ENCODE measurements at regions not wholly inside any gene's neighbourhood (a gene's known extent, or its start where the extent isn't known, plus 50 kb on each side); places are given as distances from the start of the nearest gene placed in this dataset.
"Not testable (repeated sequence)": the region's sequence is repeated elsewhere in the genome, so short reads cannot be mapped to it uniquely, and the experiment has no call there.

DNA sequence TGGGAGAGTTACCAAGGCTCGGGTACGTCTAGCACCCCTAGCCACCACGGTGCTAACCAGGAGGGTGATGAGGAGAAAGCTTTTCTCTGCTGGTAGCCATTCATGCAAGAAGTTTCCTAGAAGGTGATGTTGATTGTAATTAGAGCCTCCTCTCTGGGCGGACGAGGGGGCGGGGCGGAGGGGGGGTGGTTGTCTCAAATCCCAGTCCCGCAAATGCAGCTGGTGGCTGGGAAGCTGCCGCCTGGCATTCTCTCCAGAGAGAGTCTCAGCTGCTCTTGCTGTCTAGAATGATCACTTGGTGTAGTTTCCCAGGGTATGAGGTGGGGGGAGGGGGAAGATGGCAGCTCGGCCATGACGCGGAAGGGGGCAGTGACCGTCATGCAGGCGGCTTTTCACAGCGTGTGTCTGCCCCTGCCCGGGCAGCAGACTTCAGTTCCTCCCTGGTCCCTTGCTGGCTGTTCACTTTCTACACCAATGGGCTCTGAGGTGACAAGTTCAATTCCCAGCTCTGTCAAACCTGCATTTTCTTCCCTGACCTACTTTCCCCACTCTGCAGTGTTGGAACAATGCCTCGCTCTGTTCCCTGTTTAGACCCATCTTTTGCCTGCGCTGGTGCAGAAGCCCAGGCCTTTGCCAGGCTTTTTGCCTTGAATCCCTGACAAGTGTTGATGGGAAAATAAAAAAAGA is 61.5 kb upstream of the KLF7 start:
- Histone ChIP-seq H3K27me3 (ENCODE audit: low read depth, low read length) (no peaks in the 10 kb centered on the region), H3K4me3 (ENCODE audit: low read depth in 1 of 2, low read length in 2 of 2) (peak overlapping the region; percentile 5 to 36), H3K36me3 (ENCODE audit: control insufficient read depth in 1 of 2, insufficient read depth in 2 of 2, low read length in 2 of 2) (no peaks in the 10 kb centered on the region), H3K27ac (ENCODE audit: low read length) (peak overlapping the region; percentile 26), H3K4me1 (ENCODE audit: control insufficient read depth in 1 of 2, insufficient read depth in 2 of 2, low read length in 2 of 2) (peaks cover 4 to 24% of the 10 kb centered on the region in 2 donors), H3K9me3 (ENCODE audit: control insufficient read depth in 1 of 2, low read length in 2 of 2) (no peaks in the 10 kb centered on the region)

DNA sequence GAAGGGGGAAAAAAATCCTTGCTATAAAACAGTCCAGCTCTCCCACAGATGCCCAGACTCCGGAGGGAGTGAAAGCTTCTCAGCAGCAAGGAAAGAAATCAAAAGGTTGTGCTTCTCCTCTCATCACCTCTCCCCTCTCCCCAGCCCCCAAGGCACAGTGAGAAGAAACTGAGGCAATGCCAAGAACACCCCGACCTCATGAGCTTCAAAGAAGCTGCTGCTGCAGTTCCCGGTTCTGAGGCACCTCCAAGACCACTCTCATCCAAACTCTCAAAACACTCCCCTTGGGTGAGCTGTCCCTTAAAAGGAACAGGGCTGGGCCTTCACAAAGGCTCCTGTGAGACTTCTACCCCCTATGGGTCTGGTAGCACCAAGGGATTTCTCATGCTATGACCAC is 62.0 kb upstream of the KLF7 start:
- Histone ChIP-seq H3K9me3 (ENCODE audit: control insufficient read depth in 1 of 2, low read length in 2 of 2) (no peaks in the 10 kb centered on the region), H3K36me3 (ENCODE audit: control insufficient read depth in 1 of 2, insufficient read depth in 2 of 2, low read length in 2 of 2) (no peaks in the 10 kb centered on the region), H3K27ac (ENCODE audit: low read length) (peak overlapping the region; percentile 26), H3K4me3 (ENCODE audit: low read depth in 1 of 2, low read length in 2 of 2) (peak overlapping the region in 1 of 2 donors; percentile 36), H3K4me1 (ENCODE audit: control insufficient read depth in 1 of 2, insufficient read depth in 2 of 2, low read length in 2 of 2) (peaks cover 4 to 24% of the 10 kb centered on the region in 2 donors), H3K27me3 (ENCODE audit: low read depth, low read length) (no peaks in the 10 kb centered on the region)

DNA sequence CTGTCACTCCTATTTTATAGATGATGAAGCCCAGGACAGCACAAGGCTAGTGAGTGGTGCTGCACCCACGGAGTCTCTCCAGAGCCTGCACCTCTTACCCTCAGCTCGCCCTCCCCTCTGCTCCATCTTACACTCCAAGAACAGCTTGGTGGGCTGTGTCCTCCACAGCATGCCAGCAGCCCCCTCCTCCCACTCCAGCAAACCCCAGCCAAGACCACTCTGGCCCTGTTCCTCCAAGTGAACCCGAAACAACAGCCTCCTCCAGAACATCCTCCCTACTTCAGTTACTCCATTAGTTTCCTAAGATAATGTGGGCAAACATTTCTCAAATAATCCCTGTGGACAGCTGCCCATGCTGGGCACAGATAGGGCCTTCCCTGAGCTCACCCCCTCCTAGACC is 62.7 kb upstream of the KLF7 start:
- no peak overlapping the region for H3K4me3 ChIP-seq (ENCODE audit: low read depth in 1 of 2, low read length in 2 of 2)
- H3K27ac ChIP-seq (ENCODE audit: low read length): no peak overlapping the region
- no peaks in the 10 kb centered on the region for H3K9me3 ChIP-seq (ENCODE audit: control insufficient read depth in 1 of 2, low read length in 2 of 2)
- no peaks in the 10 kb centered on the region for H3K36me3 ChIP-seq (ENCODE audit: control insufficient read depth in 1 of 2, insufficient read depth in 2 of 2, low read length in 2 of 2)
- H3K27me3 ChIP-seq (ENCODE audit: low read depth, low read length): no peaks in the 10 kb centered on the region
- peaks cover 4 to 24% of the 10 kb centered on the region in 2 donors for H3K4me1 ChIP-seq (ENCODE audit: control insufficient read depth in 1 of 2, insufficient read depth in 2 of 2, low read length in 2 of 2)

DNA sequence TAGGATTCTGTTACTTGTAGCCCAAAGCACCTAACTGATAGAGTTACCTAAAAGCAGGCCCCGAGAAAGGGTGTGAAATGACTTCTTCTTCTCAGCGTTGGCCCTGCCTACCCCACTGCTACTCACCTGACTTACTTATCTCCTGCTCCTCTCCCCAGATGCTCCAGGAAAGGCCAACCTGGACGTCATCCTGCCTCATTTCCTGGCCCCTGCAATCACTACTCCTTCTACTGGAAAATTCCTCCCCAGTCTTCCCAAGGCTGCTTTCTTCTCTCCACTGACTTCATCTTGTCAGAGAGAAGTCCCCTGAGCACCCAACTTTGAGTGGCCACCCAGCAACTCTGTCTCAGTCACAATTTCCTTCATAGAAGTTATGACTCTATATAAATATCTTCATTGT is 63.4 kb upstream of the KLF7 start:
- Histone ChIP-seq H3K9me3 (ENCODE audit: control insufficient read depth in 1 of 2, low read length in 2 of 2) (no peaks in the 10 kb centered on the region), H3K4me3 (ENCODE audit: low read depth in 1 of 2, low read length in 2 of 2) (no peak overlapping the region), H3K4me1 (ENCODE audit: control insufficient read depth in 1 of 2, insufficient read depth in 2 of 2, low read length in 2 of 2) (peaks cover 4 to 24% of the 10 kb centered on the region in 2 donors), H3K36me3 (ENCODE audit: control insufficient read depth in 1 of 2, insufficient read depth in 2 of 2, low read length in 2 of 2) (no peaks in the 10 kb centered on the region), H3K27me3 (ENCODE audit: low read depth, low read length) (no peaks in the 10 kb centered on the region), H3K27ac (ENCODE audit: low read length) (no peak overlapping the region)

DNA sequence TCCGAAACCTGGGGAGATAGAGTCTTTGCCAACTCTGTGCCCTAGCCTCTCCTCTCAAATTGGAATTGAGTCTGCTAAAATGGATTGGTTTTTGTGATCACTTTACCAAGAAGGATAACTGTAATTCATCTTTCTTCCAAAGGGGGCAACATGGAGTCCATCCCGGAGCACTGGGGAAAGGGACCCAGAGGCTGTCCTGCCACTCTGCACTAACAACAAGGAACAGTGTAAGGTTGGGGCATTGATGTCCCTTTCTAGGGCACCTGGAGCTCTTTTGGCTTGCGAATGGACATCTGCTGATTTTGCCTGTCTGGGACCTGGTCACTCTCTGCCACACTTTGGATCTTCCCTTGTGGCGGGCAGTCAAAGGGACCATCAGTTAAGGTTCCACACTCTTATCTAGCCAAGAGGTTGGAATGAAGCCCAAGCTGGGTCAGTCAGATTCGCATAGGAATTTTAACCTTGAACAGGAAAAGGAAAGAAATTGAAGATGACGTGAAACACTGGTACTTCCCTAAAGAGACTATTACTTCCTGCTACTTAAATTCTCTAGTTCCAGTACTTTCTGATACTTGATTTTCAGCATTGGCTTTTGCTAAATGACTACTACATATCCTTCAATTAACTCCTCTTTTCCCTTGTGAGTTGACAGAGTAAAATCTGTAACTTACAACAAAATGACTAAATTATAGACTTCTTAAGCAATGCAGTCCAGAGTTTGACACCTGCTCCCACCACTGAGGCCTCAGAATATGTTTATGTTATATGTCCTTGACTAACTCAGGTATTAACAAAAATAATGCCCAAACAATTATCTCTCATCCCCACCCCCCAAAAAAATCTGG is 64.7 kb upstream of the KLF7 start:
- peaks cover 4 to 24% of the 10 kb centered on the region in 2 donors for H3K4me1 ChIP-seq (ENCODE audit: control insufficient read depth in 1 of 2, insufficient read depth in 2 of 2, low read length in 2 of 2)
- no peaks in the 10 kb centered on the region for H3K36me3 ChIP-seq (ENCODE audit: control insufficient read depth in 1 of 2, insufficient read depth in 2 of 2, low read length in 2 of 2)
- H3K27ac ChIP-seq (ENCODE audit: low read length): no peak overlapping the region
- H3K27me3 ChIP-seq (ENCODE audit: low read depth, low read length): no peaks in the 10 kb centered on the region
- no peaks in the 10 kb centered on the region for H3K9me3 ChIP-seq (ENCODE audit: control insufficient read depth in 1 of 2, low read length in 2 of 2)
- H3K4me3 ChIP-seq (ENCODE audit: low read depth in 1 of 2, low read length in 2 of 2): no peak overlapping the region

DNA sequence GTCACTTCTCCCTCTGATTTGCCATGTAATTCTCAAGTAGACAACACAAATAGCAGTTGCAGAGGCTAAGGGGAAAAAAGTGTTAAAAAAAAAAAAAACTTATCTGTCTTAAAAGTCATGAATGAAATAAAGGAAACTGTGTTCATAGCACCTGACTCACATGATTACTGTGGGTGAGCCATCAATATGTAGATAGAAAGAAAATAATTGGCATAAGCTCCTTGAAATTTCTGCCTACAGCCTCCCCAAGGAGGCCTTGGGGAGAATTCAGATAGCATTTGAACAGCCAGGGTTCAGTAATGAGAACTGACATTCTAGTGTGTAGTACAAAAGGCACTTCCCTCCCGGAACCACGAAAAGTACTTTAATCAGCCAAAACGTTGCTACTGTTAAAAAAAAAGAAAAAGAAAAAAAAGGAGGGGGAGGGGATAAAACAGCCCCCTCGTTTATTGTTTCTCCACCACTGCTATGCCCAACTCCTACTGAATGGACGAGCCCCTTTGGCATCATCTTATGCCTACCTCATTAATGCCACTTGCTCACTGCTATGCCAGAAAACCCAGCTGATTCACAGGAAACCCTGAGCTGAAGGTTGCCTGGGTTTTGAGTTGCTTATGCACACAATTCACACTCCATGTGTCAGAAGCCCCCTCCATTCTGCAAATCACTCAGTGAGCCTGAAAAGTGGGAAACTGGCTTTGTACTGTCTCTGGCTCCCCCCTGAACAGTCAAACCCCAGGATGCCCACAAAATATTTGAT is 65.5 kb upstream of the KLF7 start:
- H3K4me3 ChIP-seq (ENCODE audit: low read depth in 1 of 2, low read length in 2 of 2): no peak overlapping the region
- H3K36me3 ChIP-seq (ENCODE audit: control insufficient read depth in 1 of 2, insufficient read depth in 2 of 2, low read length in 2 of 2): no peaks in the 10 kb centered on the region
- no peaks in the 10 kb centered on the region for H3K27me3 ChIP-seq (ENCODE audit: low read depth, low read length)
- peaks cover 4 to 24% of the 10 kb centered on the region in 2 donors for H3K4me1 ChIP-seq (ENCODE audit: control insufficient read depth in 1 of 2, insufficient read depth in 2 of 2, low read length in 2 of 2)
- H3K9me3 ChIP-seq (ENCODE audit: control insufficient read depth in 1 of 2, low read length in 2 of 2): no peaks in the 10 kb centered on the region
- H3K27ac ChIP-seq (ENCODE audit: low read length): no peak overlapping the region

DNA sequence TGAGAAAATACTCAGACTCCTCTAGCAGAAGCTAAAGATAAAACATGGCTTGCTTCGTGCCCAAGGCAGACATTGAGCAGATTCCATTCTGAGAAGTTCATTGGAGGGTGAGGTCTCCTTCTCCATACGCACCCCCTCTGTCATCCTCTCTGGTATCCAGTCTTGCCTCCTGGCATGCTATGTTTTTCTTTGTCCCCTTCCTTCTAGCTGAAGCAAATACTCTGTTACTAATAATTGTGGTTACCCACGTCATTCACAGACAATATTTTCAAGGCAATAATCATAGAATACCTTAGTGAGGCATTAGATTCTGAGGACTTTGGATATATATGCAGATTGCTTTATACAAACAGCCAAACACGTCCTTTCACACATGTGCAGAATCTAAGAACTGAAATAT is 66.2 kb upstream of the KLF7 start:
- H3K4me3 ChIP-seq (ENCODE audit: low read depth in 1 of 2, low read length in 2 of 2): no peak overlapping the region
- H3K9me3 ChIP-seq (ENCODE audit: control insufficient read depth in 1 of 2, low read length in 2 of 2): no peaks in the 10 kb centered on the region
- no peak overlapping the region for H3K27ac ChIP-seq (ENCODE audit: low read length)
- peaks cover 4 to 18% of the 10 kb centered on the region in 2 donors for H3K4me1 ChIP-seq (ENCODE audit: control insufficient read depth in 1 of 2, insufficient read depth in 2 of 2, low read length in 2 of 2)
- H3K27me3 ChIP-seq (ENCODE audit: low read depth, low read length): no peaks in the 10 kb centered on the region
- no peaks in the 10 kb centered on the region for H3K36me3 ChIP-seq (ENCODE audit: control insufficient read depth in 1 of 2, insufficient read depth in 2 of 2, low read length in 2 of 2)

DNA sequence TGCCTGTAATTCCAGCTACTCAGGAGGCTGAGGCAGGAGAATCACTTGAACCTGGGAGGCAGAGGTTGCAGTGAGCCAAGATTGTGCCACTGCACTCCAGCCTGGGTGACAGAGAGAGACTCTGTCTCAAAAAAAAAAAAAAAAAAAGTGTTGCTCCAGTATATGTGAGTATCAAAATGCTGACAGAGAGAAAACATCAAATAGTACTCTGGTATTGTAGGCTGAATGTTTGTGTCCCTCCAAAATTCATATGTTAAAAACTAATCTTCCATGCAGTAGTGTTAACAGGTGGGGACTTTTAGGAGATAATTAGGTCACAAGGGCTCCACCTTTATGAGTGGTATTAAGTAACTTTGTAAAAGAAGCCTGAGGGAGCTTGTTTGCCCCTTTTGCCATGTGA is 67.4 kb upstream of the KLF7 start:
- H3K36me3 ChIP-seq (ENCODE audit: control insufficient read depth in 1 of 2, insufficient read depth in 2 of 2, low read length in 2 of 2): not testable (repeated sequence)

GRCh38 chr2:207233731-207234130 is 68.0 kb upstream of the KLF7 start:
- H3K36me3 ChIP-seq (ENCODE audit: control insufficient read depth in 1 of 2, insufficient read depth in 2 of 2, low read length in 2 of 2): no peaks in the 10 kb centered on the region

More for the DNA sequence above, 67.4 kb upstream of the KLF7 start:
- H3K27me3 ChIP-seq (ENCODE audit: low read depth, low read length); H3K4me3 ChIP-seq (ENCODE audit: low read depth in 1 of 2, low read length in 2 of 2); H3K9me3 ChIP-seq (ENCODE audit: control insufficient read depth in 1 of 2, low read length in 2 of 2); H3K4me1 ChIP-seq (ENCODE audit: control insufficient read depth in 1 of 2, insufficient read depth in 2 of 2, low read length in 2 of 2); H3K27ac ChIP-seq (ENCODE audit: low read length): not testable (repeated sequence)

DNA sequence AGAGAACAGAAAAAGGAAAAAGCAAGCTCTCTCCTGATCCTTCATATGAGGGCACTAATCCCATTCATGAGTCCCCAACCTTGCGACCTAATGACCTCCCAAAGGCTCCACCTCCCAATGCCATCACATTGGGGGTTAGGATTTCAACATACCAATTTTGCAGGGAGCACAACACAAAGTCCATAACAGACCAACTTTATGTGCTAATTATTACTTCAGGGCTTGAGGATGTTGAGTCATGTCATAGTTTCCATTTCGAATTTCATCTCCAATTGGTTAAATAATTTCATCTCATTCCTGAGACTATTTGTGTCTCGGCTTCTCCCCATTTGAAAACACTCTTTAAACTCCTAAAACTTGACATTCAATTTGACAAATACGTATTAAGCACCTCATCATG is 69.9 kb upstream of the KLF7 start:
- H3K27ac ChIP-seq (ENCODE audit: low read length): no peak overlapping the region
- H3K9me3 ChIP-seq (ENCODE audit: control insufficient read depth in 1 of 2, low read length in 2 of 2): no peaks in the 10 kb centered on the region
- H3K27me3 ChIP-seq (ENCODE audit: low read depth, low read length): no peaks in the 10 kb centered on the region
- H3K36me3 ChIP-seq (ENCODE audit: control insufficient read depth in 1 of 2, insufficient read depth in 2 of 2, low read length in 2 of 2): no peaks in the 10 kb centered on the region
- H3K4me3 ChIP-seq (ENCODE audit: low read depth in 1 of 2, low read length in 2 of 2): no peak overlapping the region
- H3K4me1 ChIP-seq (ENCODE audit: control insufficient read depth in 1 of 2, insufficient read depth in 2 of 2, low read length in 2 of 2): peaks cover 0 to 3% of the 10 kb centered on the region in 2 donors

More at GRCh38 chr2:207233731-207234130, 68.0 kb upstream of the KLF7 start:
- no peak overlapping the region for H3K27ac ChIP-seq (ENCODE audit: low read length)
- H3K27me3 ChIP-seq (ENCODE audit: low read depth, low read length): no peaks in the 10 kb centered on the region
- peaks cover 0 to under 1% of the 10 kb centered on the region in 2 donors for H3K4me1 ChIP-seq (ENCODE audit: control insufficient read depth in 1 of 2, insufficient read depth in 2 of 2, low read length in 2 of 2)
- no peak overlapping the region for H3K4me3 ChIP-seq (ENCODE audit: low read depth in 1 of 2, low read length in 2 of 2)
- H3K9me3 ChIP-seq (ENCODE audit: control insufficient read depth in 1 of 2, low read length in 2 of 2): no peaks in the 10 kb centered on the region

Measured in muscle layer of duodenum (tissue), 2 donors.